Testis (tissue), 2 donors: ENCODE measurements at regions not wholly inside any gene's neighbourhood (a gene's known extent, or its start where the extent isn't known, plus 50 kb on each side); places are given as distances from the start of the nearest gene placed in this dataset.

Experiments used
- DNase-seq: peaks from one replicate; pipeline ENCODE4 v3.0.0-alpha.2; 2019
- H3K27ac ChIP-seq, 2 donors: fragments of 200-600 bp; sonication (generic); one replicate each; pipeline ENCODE4 v1.5.1; 2019
- H3K27me3 ChIP-seq: fragments of 200-600 bp; sonication (generic); one replicate; pipeline ENCODE4 v1.5.1; 2019
- H3K36me3 ChIP-seq: fragments of 200-600 bp; sonication (generic); one replicate; pipeline ENCODE4 v1.5.1; 2017; ENCODE audit warnings: low read depth; ENCODE audit errors: missing control alignments
- H3K4me1 ChIP-seq: fragments of 200-600 bp; sonication (generic); one replicate; pipeline ENCODE4 v1.5.1; 2019
- H3K4me3 ChIP-seq, 2 donors: fragments of 200-600 bp; sonication (generic); one replicate each; pipeline ENCODE4 v1.5.1; 2017 to 2019
- H3K9me3 ChIP-seq: fragments of 200-600 bp; sonication (generic); one replicate; pipeline ENCODE4 v1.5.1; 2017
- POLR2A ChIP-seq: fragments of 450-650 bp; IDR thresholded peaks from one replicate; pipeline ENCODE4 v1.6.1; 2017; ENCODE audit warnings: antibody characterized with exemption, mild to moderate bottlenecking, moderate library complexity
- WGBS, 2 donors: methylation state at CpG; one replicate each; pipeline ENCODE4 v1.1.5; 2018; 5-methylcytosine and 5-hydroxymethylcytosine counted together
- intact Hi-C: fragments of 100-400 bp; cut with DNase I; formaldehyde crosslinking; loops from one replicate; pipeline ENCODE4 v1.15.1; 2023; ENCODE audit warnings: low total_unique reads
- TF ChIP-seq, protein P1 (sequence below), 3 experiments: fragments of 450-650 bp in 2 of 3; fragments of 200-600 bp in 1 of 3; sonication (generic) in 1 of 3; IDR thresholded peaks; one replicate each; pipeline ENCODE4 v1.5.1; 2016 to 2019; ENCODE audit warnings: antibody characterized with exemption in 3 of 3, mild to moderate bottlenecking in 2 of 3, moderate library complexity in 1 of 3

DNA sequence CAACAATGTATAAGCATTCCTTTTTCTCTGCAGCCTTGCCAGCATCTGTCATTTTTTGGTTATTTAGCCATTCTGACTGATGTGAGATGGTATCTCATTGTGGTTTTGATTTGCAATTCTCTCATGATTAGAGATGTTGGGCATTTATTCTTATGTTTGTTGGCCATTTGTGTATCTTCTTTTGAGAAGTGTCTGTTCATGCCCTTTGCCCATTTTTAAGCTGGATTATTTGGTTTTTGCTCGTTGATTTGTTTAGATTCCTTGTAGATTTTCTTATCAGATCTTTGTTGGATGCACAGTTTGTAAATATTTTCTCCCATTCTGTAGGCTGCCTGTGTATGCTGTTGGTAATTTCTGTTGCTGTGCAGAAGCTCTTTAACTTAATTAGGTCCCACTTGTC lies 259.6 kb upstream of the SESN3 start:
- no peak overlapping the region for H3K4me3 ChIP-seq
- intact Hi-C loops = no loop called here
- no peak for DNase-seq
- no peaks in the 10 kb centered on the region for H3K27me3 ChIP-seq
- TF ChIP-seq POLR2A = no peak
- TF ChIP-seq, protein P1, sequence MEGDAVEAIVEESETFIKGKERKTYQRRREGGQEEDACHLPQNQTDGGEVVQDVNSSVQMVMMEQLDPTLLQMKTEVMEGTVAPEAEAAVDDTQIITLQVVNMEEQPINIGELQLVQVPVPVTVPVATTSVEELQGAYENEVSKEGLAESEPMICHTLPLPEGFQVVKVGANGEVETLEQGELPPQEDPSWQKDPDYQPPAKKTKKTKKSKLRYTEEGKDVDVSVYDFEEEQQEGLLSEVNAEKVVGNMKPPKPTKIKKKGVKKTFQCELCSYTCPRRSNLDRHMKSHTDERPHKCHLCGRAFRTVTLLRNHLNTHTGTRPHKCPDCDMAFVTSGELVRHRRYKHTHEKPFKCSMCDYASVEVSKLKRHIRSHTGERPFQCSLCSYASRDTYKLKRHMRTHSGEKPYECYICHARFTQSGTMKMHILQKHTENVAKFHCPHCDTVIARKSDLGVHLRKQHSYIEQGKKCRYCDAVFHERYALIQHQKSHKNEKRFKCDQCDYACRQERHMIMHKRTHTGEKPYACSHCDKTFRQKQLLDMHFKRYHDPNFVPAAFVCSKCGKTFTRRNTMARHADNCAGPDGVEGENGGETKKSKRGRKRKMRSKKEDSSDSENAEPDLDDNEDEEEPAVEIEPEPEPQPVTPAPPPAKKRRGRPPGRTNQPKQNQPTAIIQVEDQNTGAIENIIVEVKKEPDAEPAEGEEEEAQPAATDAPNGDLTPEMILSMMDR (IDR thresholded peaks at IDR 0.05) = no peak
- no peaks in the 10 kb centered on the region for H3K36me3 ChIP-seq
- H3K9me3 ChIP-seq = no peaks in the 10 kb centered on the region
- 82 to 100% methylated on average over 1 of the region's 1 CpG for WGBS, 2 donors
- no peaks in the 10 kb centered on the region for H3K4me1 ChIP-seq
- H3K27ac ChIP-seq = no peak overlapping the region

DNA sequence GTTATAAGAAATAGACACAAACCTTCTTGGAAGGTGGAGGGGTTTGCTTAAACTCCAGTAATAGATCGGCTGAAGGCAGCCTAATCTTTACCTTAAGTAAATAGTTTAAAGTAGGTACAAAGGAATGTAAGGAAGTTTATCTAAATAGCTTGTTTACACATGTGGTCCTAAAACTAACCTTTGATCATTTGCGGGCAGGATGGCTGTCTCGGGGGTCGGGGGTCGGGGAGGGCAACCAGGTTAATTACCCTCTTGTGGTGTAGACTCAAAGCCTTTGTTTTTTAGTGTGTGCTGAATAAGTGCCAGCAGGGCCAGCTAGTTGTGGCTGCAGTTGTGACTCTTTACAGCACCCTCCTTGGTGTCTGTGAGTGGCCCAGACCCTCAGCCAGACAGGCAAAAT lies 256.9 kb upstream of the SESN3 start:
- no peak for TF ChIP-seq POLR2A
- TF ChIP-seq, protein P1 (IDR thresholded peaks at IDR 0.05) = no peak
- Histone ChIP-seq H3K4me3 (no peak overlapping the region), H3K4me1 (no peaks in the 10 kb centered on the region), H3K36me3 (no peaks in the 10 kb centered on the region), H3K9me3 (no peaks in the 10 kb centered on the region), H3K27me3 (no peaks in the 10 kb centered on the region), H3K27ac (no peak overlapping the region)
- WGBS, 2 donors = 72 to 80% methylated on average over 5 of the region's 5 CpGs
- intact Hi-C loops = no loop called here
- DNase-seq = no peak

DNA sequence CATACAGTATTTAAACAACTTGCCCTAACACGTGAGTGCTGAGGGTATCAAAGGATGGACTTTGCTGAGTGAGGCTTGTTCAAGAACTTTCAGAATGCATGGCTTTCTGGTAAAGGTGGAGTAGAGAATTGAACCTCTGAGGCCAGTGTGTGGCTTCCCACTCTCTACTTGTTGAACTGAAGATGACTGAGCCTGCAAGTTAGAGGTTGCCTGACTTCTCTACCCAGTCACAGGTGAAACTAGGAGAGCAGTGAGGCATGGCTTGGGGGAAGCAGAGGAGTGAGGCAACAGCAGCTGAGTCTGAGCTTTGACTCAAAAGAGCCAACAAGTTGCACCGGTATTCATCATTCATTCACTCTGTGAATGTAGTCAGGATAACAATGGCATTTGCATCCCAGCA lies 256.4 kb upstream of the SESN3 start:
- Histone ChIP-seq H3K36me3 (no peaks in the 10 kb centered on the region), H3K27ac (no peak overlapping the region), H3K27me3 (no peaks in the 10 kb centered on the region), H3K4me1 (no peaks in the 10 kb centered on the region), H3K4me3 (no peak overlapping the region), H3K9me3 (no peaks in the 10 kb centered on the region)
- DNase-seq = no peak
- WGBS, 2 donors = 70 to 97% methylated on average over 2 of the region's 2 CpGs
- TF ChIP-seq, protein P1 (IDR thresholded peaks at IDR 0.05) = no peak
- TF ChIP-seq POLR2A = no peak
- intact Hi-C loops = no loop called here

DNA sequence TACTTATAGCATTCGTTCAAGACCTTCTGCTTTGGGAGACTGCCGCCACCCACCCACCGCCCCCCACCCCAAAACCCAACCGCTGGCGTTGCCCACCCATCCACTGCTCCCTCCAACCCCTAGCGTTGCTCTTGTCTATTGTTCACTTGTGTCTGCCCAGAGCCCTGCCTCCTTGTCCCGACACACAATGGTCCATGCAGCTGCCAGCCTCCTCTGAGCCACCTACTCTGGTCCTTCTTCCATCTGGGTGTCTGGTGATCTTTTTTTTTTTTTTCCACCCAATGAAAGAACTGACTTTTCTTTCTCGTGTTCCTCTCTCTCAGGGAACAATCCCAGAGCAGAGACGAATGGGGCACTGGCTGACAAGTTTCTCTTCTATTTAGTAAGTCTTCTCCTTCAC lies 256.0 kb upstream of the SESN3 start:
- no peak overlapping the region for H3K4me3 ChIP-seq
- no peak for DNase-seq
- no peaks in the 10 kb centered on the region for H3K4me1 ChIP-seq
- H3K27me3 ChIP-seq = no peaks in the 10 kb centered on the region
- 92 to 93% methylated on average over 8 to 9 of the region's 9 CpGs for WGBS, 2 donors
- intact Hi-C loops = no loop called here
- no peaks in the 10 kb centered on the region for H3K36me3 ChIP-seq
- no peak overlapping the region for H3K27ac ChIP-seq
- H3K9me3 ChIP-seq = no peaks in the 10 kb centered on the region
- TF ChIP-seq, protein P1 (IDR thresholded peaks at IDR 0.05) = no peak
- TF ChIP-seq POLR2A = no peak

DNA sequence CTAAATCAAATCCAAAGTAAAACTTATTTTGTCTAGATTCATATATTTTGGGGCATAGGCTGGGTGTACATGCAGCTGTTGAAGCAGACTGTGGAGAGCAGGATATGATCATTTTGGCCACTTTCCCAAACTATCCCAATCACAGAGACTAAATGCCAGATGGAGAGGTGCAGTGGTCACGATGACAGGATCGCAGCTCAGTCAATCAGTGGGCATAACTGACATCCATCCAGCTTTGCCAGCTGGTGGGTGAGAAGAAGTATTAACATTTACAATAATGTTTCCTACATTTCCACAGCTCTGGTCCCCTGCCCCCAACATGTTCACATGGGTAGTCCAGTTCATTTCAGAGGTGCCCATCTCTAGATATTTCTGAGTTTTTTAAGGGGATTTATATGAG lies 255.5 kb upstream of the SESN3 start:
- H3K36me3 ChIP-seq = no peaks in the 10 kb centered on the region
- H3K4me1 ChIP-seq = no peaks in the 10 kb centered on the region
- intact Hi-C loops = no loop called here
- no peak for TF ChIP-seq POLR2A
- TF ChIP-seq, protein P1 (IDR thresholded peaks at IDR 0.05) = no peak
- no peak overlapping the region for H3K27ac ChIP-seq
- no peak for DNase-seq
- 88 to 93% methylated on average over 2 of the region's 2 CpGs for WGBS, 2 donors
- no peaks in the 10 kb centered on the region for H3K9me3 ChIP-seq
- H3K4me3 ChIP-seq = no peak overlapping the region
- no peaks in the 10 kb centered on the region for H3K27me3 ChIP-seq
